Type B pancreatic cell (in vitro differentiated cells): ENCODE measurements at regions not wholly inside any gene's neighbourhood (a gene's known extent, or its start where the extent isn't known, plus 50 kb on each side); places are given as distances from the start of the nearest gene placed in this dataset.
"Not testable (repeated sequence)": the region's sequence is repeated elsewhere in the genome, so short reads cannot be mapped to it uniquely, and the experiment has no call there.

ENCODE experiments used
- DNase-seq: peaks from one replicate; pipeline ENCODE4 v3.0.0; 2021; ENCODE audit warnings: mixed read lengths; ENCODE audit not compliant: unreplicated experiment; ENCODE audit errors: extremely low spot score
- H3K27ac Mint-ChIP-seq: 2 replicates; pipeline ENCODE4 v1.8.0; 2021; ENCODE audit warnings: mild to moderate bottlenecking, mixed read lengths
- H3K27me3 Mint-ChIP-seq: 2 replicates; pipeline ENCODE4 v1.8.0; 2021; ENCODE audit warnings: mixed read lengths
- H3K36me3 Mint-ChIP-seq: 2 replicates; pipeline ENCODE4 v1.8.0; 2021; ENCODE audit warnings: mixed read lengths
- H3K4me1 Mint-ChIP-seq: one replicate; pipeline ENCODE4 v1.8.0; 2021; ENCODE audit warnings: mixed read lengths; ENCODE audit not compliant: unreplicated experiment
- H3K4me3 Mint-ChIP-seq: 2 replicates; pipeline ENCODE4 v1.8.0; 2021; ENCODE audit warnings: mild to moderate bottlenecking, mixed read lengths
- H3K9me3 Mint-ChIP-seq: 2 replicates; pipeline ENCODE4 v1.8.0; 2021; ENCODE audit warnings: mixed read lengths
- CTCF ChIP-seq: fragments of 200-600 bp; sonication (generic); conservative IDR thresholded peaks from 2 replicates; pipeline ENCODE4 v1.5.0; 2021; ENCODE audit warnings: antibody characterized with exemption, mild to moderate bottlenecking

GRCh38 chr2:59756150-59756549 lies 797.3 kb downstream of the BCL11A start:
- H3K4me3 Mint-ChIP-seq: no peak overlapping the region
- DNase-seq: no peak
- TF ChIP-seq CTCF: no peak
- no peaks in the 10 kb centered on the region for H3K27me3 Mint-ChIP-seq
- H3K4me1 Mint-ChIP-seq: no peaks in the 10 kb centered on the region
- no peaks in the 10 kb centered on the region for H3K9me3 Mint-ChIP-seq
- H3K36me3 Mint-ChIP-seq: no peaks in the 10 kb centered on the region
- no peak overlapping the region for H3K27ac Mint-ChIP-seq

- peak; percentile 18 for TF ChIP-seq CTCF
- no peaks in the 10 kb centered on the region for H3K4me1 Mint-ChIP-seq
- no peaks in the 10 kb centered on the region for H3K36me3 Mint-ChIP-seq
- H3K27ac Mint-ChIP-seq: no peak overlapping the region
- H3K9me3 Mint-ChIP-seq: no peaks in the 10 kb centered on the region
- H3K4me3 Mint-ChIP-seq: no peak overlapping the region
- DNase-seq: no peak
- no peaks in the 10 kb centered on the region for H3K27me3 Mint-ChIP-seq
These were observed 799.3 kb downstream of the BCL11A start for GRCh38 chr2:59754011-59754735.

GRCh38 chr2:59752512-59752911 lies 800.9 kb downstream of the BCL11A start:
- Mint-ChIP-seq H3K27ac (no peak overlapping the region), H3K4me1 (no peaks in the 10 kb centered on the region), H3K4me3 (no peak overlapping the region), H3K36me3 (no peaks in the 10 kb centered on the region), H3K27me3 (no peaks in the 10 kb centered on the region), H3K9me3 (no peaks in the 10 kb centered on the region)
- TF ChIP-seq CTCF: no peak
- no peak for DNase-seq

GRCh38 chr2:59752071-59752470 lies 801.4 kb downstream of the BCL11A start:
- DNase-seq: no peak
- Mint-ChIP-seq H3K36me3 (no peaks in the 10 kb centered on the region), H3K4me3 (no peak overlapping the region), H3K9me3 (no peaks in the 10 kb centered on the region), H3K27me3 (no peaks in the 10 kb centered on the region), H3K27ac (no peak overlapping the region), H3K4me1 (no peaks in the 10 kb centered on the region)
- no peak for TF ChIP-seq CTCF

- not testable (repeated sequence) for H3K4me3 Mint-ChIP-seq, H3K27me3 Mint-ChIP-seq, DNase-seq, H3K4me1 Mint-ChIP-seq, H3K9me3 Mint-ChIP-seq, H3K36me3 Mint-ChIP-seq, H3K27ac Mint-ChIP-seq
These were observed 802.2 kb downstream of the BCL11A start for GRCh38 chr2:59751214-59751613.

- DNase-seq: no peak
- no peak for TF ChIP-seq CTCF
- no peaks in the 10 kb centered on the region for H3K4me1 Mint-ChIP-seq
- no peak overlapping the region for H3K4me3 Mint-ChIP-seq
- H3K36me3 Mint-ChIP-seq: no peaks in the 10 kb centered on the region
- H3K27ac Mint-ChIP-seq: no peak overlapping the region
- peaks cover 4% of the 10 kb centered on the region for H3K9me3 Mint-ChIP-seq
- H3K27me3 Mint-ChIP-seq: peaks cover under 1% of the 10 kb centered on the region
These were observed 807.2 kb downstream of the BCL11A start for GRCh38 chr2:59746291-59746690.
